ENCODE measurements at regions not wholly inside any gene's neighbourhood (a gene's known extent, or its start where the extent isn't known, plus 50 kb on each side); places are given as distances from the start of the nearest gene placed in this dataset.

DNA sequence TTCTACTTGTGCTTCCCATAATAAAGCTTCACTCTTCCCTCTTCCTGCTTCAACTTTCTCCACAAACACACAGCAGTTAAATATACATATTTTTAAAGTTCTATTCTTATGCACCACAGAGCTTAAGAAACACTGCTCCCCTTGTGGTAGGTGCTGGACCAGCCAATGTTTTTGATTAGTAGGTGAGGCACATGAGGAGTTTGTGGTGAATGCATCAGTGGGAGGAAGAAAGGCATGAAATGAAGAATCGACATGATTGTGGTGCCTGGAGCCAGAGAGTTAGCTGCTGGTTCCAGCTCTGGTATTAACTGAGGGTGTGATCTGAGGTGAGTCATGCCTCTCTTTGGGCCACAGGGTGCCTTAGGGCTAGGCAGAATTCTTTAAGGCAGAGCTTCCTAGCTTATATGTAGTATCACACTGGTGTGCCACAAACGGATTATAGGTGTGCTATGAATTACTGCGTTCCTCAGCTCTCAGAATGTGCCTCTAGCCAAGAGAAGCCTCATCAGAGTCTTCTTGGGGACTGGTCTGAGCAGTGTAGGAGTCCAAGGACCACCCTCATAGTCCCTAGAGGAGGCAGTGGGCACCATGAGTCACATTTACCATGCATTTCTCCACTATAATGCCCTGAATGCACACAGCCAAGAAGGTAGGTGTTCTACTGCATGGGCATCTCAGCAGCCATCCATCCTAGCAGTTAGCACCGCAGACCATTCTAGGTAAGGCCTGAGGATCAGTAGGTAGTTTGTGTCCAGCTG lies 97.4 kb upstream of the SGIP1 start:
- WGBS (ENCODE audit: insufficient coverage, insufficient replicate concordance, low lambda C conversion rate, missing lambda C conversion rate): 52% methylated on average over 4 of the region's 4 CpGs
- Histone ChIP-seq H3K4me2 (ENCODE audit: control insufficient read depth, insufficient read depth) (0 out of 2 replicates have a peak overlapping the region, but pooled peaks have one; percentile 3), H4K20me1 (ENCODE audit: control insufficient read depth, insufficient read depth) (no peaks in the 10 kb centered on the region), H3K27ac (ENCODE audit: control insufficient read depth, insufficient read depth) (peak overlapping the region; percentile 7; the same call in 1 of the 2 replicates), H3K79me2 (ENCODE audit: control insufficient read depth, insufficient read depth, low read length) (no peaks in the 10 kb centered on the region), H3K27me3 (replicated peaks in 1 of 2; ENCODE audit: control insufficient read depth in 2 of 2, insufficient read depth in 2 of 2, low read length in 1 of 2) (no peaks in the 10 kb centered on the region), H2AFZ (ENCODE audit: control insufficient read depth, low read depth, low read length) (peak overlapping the region; percentile 51), H3K4me3 (no peak overlapping the region), H3K9ac (ENCODE audit: control insufficient read depth, insufficient read depth, low read length) (no peak overlapping the region), H3K9me3 (replicated peaks; ENCODE audit: control insufficient read depth, insufficient read depth, low read length) (no peaks in the 10 kb centered on the region; the same call in 2 of the 3 replicates), H3K4me1 (ENCODE audit: control insufficient read depth, insufficient read depth, low read length) (peaks cover 31% of the 10 kb centered on the region), H3K36me3 (ENCODE audit: control insufficient read depth in 2 of 2, insufficient read depth in 2 of 2, low read length in 1 of 2) (no peaks in the 10 kb centered on the region)
- ChIA-PET CTCF (interaction anchor here (0.9 to 5.8 kb wide), 39 partner anchors 9 to 583 kb away, joined by 3 to 94 read pairs (median 6); no protein-coding TSS in a partner anchor), POLR2A (interaction anchor here (0.6 to 2.8 kb wide), 7 partner anchors 10 to 87 kb away, joined by 3 to 10 read pairs (median 8); no protein-coding TSS in a partner anchor), SMC1A (ENCODE audit: uncharacterized antibody, unreplicated experiment) (interaction anchor here (0.7 to 5.6 kb wide), 37 partner anchors 9 to 189 kb away, joined by 3 to 90 read pairs (median 7); no protein-coding TSS in a partner anchor), RAD21 (ENCODE audit: unreplicated experiment) (interaction anchor here (0.7 to 4.6 kb wide), 28 partner anchors 9 to 188 kb away, joined by 3 to 53 read pairs (median 8); no protein-coding TSS in a partner anchor)
- peak; percentile 81 for FAIRE-seq
- in situ Hi-C loops (cut with MboI) (loop anchor here (5.0 kb wide), 1 partner anchor 34 kb away; no protein-coding TSS in a partner anchor), intact Hi-C loops (cut with micrococcal nuclease; ENCODE audit: unreplicated experiment) (loop anchor here (2.0 kb wide), 1 partner anchor 40 kb away; no protein-coding TSS in a partner anchor)
- DNase-seq (ENCODE audit: low read depth, low spot score): peak; percentile 44
- peak; percentile 85 for ATAC-seq
- no TSS peak for BruUV-seq (replicated peaks)
- TF ChIP-seq MLLT1 (IDR thresholded peaks at IDR 0.05) (no peak), RUNX3 (IDR thresholded peaks at IDR 0.05; ENCODE audit: low read length) (peak; percentile 81), RAD21 (IDR thresholded peaks at IDR 0.05; ENCODE audit: insufficient read depth, low read depth, low read length) (peak; percentile 58), BCL11A (IDR thresholded peaks at IDR 0.05; ENCODE audit: low read depth, low read length) (no peak), IKZF2 (IDR thresholded peaks at IDR 0.05) (peak; percentile 36 to 55; a peak in 2 of 4 replicates), CEBPB (IDR thresholded peaks at IDR 0.05; ENCODE audit: borderline replicate concordance in 1 of 2, low read depth in 2 of 2, low read length in 2 of 2) (no peak), IKZF1 (conservative IDR thresholded peaks at IDR 0.05) (0 out of 2 replicates have a peak, but pooled peaks have one; percentile 56), NFIC (IDR thresholded peaks at IDR 0.05; ENCODE audit: low read depth, low read length) (no peak; the same call in 1 of the 2 replicates), YY1 (IDR thresholded peaks at IDR 0.05; ENCODE audit: low read depth, low read length) (0 out of 2 replicates have a peak, but pooled peaks have one; percentile 27), NFYA (IDR thresholded peaks at IDR 0.05; ENCODE audit: borderline replicate concordance, low read depth, low read length) (no peak), ATF7 (IDR thresholded peaks at IDR 0.05; ENCODE audit: low read depth) (0 out of 2 replicates have a peak, but pooled peaks have one; percentile 20), NFYB (IDR thresholded peaks at IDR 0.05; ENCODE audit: insufficient read depth, low read depth, low read length) (0 out of 2 replicates have a peak, but pooled peaks have one; percentile 4), POU2F2 (IDR thresholded peaks at IDR 0.05; ENCODE audit: borderline replicate concordance, low read depth, low read length) (peak; percentile 47; the same call in 1 of the 3 replicates), NRF1 (conservative IDR thresholded peaks at IDR 0.05; ENCODE audit: low read depth, low read length) (no peak), PRDM15 (CRISPR knock-in tag; IDR thresholded peaks at IDR 0.05) (no peak), SMC3 (IDR thresholded peaks at IDR 0.05; ENCODE audit: borderline replicate concordance, low read length) (peak; percentile 20; the same call in 1 of the 2 replicates)

Measured in GM12878 (cell line).